H1 (cell line): ENCODE measurements at regions not wholly inside any gene's neighbourhood (a gene's known extent, or its start where the extent isn't known, plus 50 kb on each side); places are given as distances from the start of the nearest gene placed in this dataset.

ENCODE experiments used
- CHD2 ChIP-seq: IDR thresholded peaks from 2 replicates; pipeline ENCODE4 v1.6.1; 2012; ENCODE audit warnings: low read length, improper control_type of control experiment
- CHD7 ChIP-seq: fragments of 300-600 bp; sonication (generic); IDR thresholded peaks from 2 replicates; pipeline ENCODE4 v1.7.1; 2012; ENCODE audit warnings: low read length, moderate library complexity, mild to moderate bottlenecking, inconsistent platforms; ENCODE audit not compliant: insufficient replicate concordance
- E2F6 ChIP-seq: IDR thresholded peaks from 2 replicates; pipeline ENCODE4 v1.6.1; 2012; ENCODE audit warnings: inconsistent platforms
- EZH2 ChIP-seq: fragments of 200-600 bp; sonication (generic); IDR thresholded peaks from 2 replicates; pipeline ENCODE4 v1.7.1; 2012; ENCODE audit warnings: low read depth, mild to moderate bottlenecking, moderate library complexity, low read length, inconsistent platforms; ENCODE audit not compliant: severe bottlenecking
- POLR2AphosphoS5 ChIP-seq: IDR thresholded peaks from 2 replicates; pipeline ENCODE4 v1.6.1; 2011; ENCODE audit warnings: low read depth, low read length
- SIX5 ChIP-seq: IDR thresholded peaks from 2 replicates; pipeline ENCODE4 v1.6.1; 2011; ENCODE audit warnings: mild to moderate bottlenecking, low read depth, low read length
- TAF1 ChIP-seq: IDR thresholded peaks from 2 replicates; pipeline ENCODE4 v1.6.1; 2011; ENCODE audit warnings: mild to moderate bottlenecking, low read depth, low read length
- TAF7 ChIP-seq: optimal IDR thresholded peaks from 2 replicates; pipeline ENCODE3; 2011; ENCODE audit warnings: low read depth, mild to moderate bottlenecking, inconsistent platforms, low read length, moderate library complexity, borderline replicate concordance
- USF2 ChIP-seq: IDR thresholded peaks from 2 replicates; pipeline ENCODE4 v1.6.1; 2011; ENCODE audit warnings: low read length, improper control_type of control experiment

- TF ChIP-seq CHD7 (no peak), USF2 (no peak), CHD2 (no peak), EZH2 (no peak), SIX5 (no peak), TAF1 (no peak), POLR2AphosphoS5 (no peak), TAF7 (no peak), E2F6 (no peak)
Observed at GRCh38 chr1:195765099-195765498, 843.1 kb downstream of the KCNT2 start (continued).
